Mesendoderm (in vitro differentiated cells): ENCODE measurements at regions not wholly inside any gene's neighbourhood (a gene's known extent, or its start where the extent isn't known, plus 50 kb on each side); places are given as distances from the start of the nearest gene placed in this dataset.

Source experiments
- DNase-seq: peaks from one replicate; pipeline ENCODE4 v3.0.0; 2013
- H2AK5ac ChIP-seq: 2 replicates; pipeline ENCODE4 v1.6.1; 2013; ENCODE audit warnings: low read length, inconsistent platforms
- H2BK120ac ChIP-seq: 2 replicates; pipeline ENCODE4 v1.6.1; 2013; ENCODE audit warnings: low read depth, mild to moderate bottlenecking, low read length, moderate library complexity, mixed read lengths
- H2BK15ac ChIP-seq: replicated peaks from 2 replicates; pipeline ENCODE4 v1.6.1; 2013; ENCODE audit warnings: low read depth, mild to moderate bottlenecking, moderate library complexity
- H2BK5ac ChIP-seq: 2 replicates; pipeline ENCODE4 v1.6.1; 2013; ENCODE audit warnings: low read length, inconsistent platforms
- H3K18ac ChIP-seq: 2 replicates; pipeline ENCODE4 v1.6.1; 2013; ENCODE audit warnings: mild to moderate bottlenecking, low read length, mixed read lengths
- H3K23ac ChIP-seq: one replicate; pipeline ENCODE4 v1.6.1; 2013; ENCODE audit warnings: low read length
- H3K27ac ChIP-seq: 2 replicates; pipeline ENCODE4 v1.5.1; 2013; ENCODE audit warnings: low read depth, mild to moderate bottlenecking, inconsistent platforms, low read length, moderate library complexity
- H3K27me3 ChIP-seq: 2 replicates; pipeline ENCODE4 v1.6.1; 2013; ENCODE audit warnings: low read length, control low read depth, mild to moderate bottlenecking, inconsistent platforms; ENCODE audit not compliant: insufficient read depth, poor library complexity
- H3K36me3 ChIP-seq: 2 replicates; pipeline ENCODE4 v1.6.1; 2013; ENCODE audit warnings: low read length, inconsistent platforms; ENCODE audit not compliant: control insufficient read depth, insufficient read depth
- H3K4ac ChIP-seq: one replicate; pipeline ENCODE4 v1.6.1; 2013; ENCODE audit warnings: low read depth, mild to moderate bottlenecking, low read length, moderate library complexity
- H3K4me1 ChIP-seq: 2 replicates; pipeline ENCODE4 v1.6.1; 2013; ENCODE audit warnings: low read depth, low read length, inconsistent platforms; ENCODE audit not compliant: control insufficient read depth
- H3K4me2 ChIP-seq: 2 replicates; pipeline ENCODE4 v1.6.1; 2013; ENCODE audit warnings: low read length
- H3K4me3 ChIP-seq: 2 replicates; pipeline ENCODE4 v1.5.1; 2013; ENCODE audit warnings: mild to moderate bottlenecking, low read length
- H3K56ac ChIP-seq: one replicate; pipeline ENCODE4 v1.6.1; 2013; ENCODE audit warnings: low read length
- H3K79me1 ChIP-seq: 2 replicates; pipeline ENCODE4 v1.6.1; 2013; ENCODE audit warnings: low read length, inconsistent platforms
- H3K79me2 ChIP-seq: 2 replicates; pipeline ENCODE4 v1.6.1; 2013; ENCODE audit warnings: mild to moderate bottlenecking, low read length; ENCODE audit not compliant: control insufficient read depth, insufficient read depth
- H3K9ac ChIP-seq: 2 replicates; pipeline ENCODE4 v1.6.1; 2013; ENCODE audit warnings: low read length, inconsistent platforms
- H4K5ac ChIP-seq: one replicate; pipeline ENCODE4 v1.6.1; 2013; ENCODE audit warnings: low read length
- H4K8ac ChIP-seq: one replicate; pipeline ENCODE4 v1.6.1; 2013; ENCODE audit warnings: low read depth, mild to moderate bottlenecking, control low read depth, low read length, moderate library complexity
- WGBS: extraction: QIAGEN DNeasy Blood & Tissue Kit; methylation state at CpG from one replicate; pipeline ENCODE4 v1.1.7; 2013; ENCODE audit warnings: low lambda C conversion rate, missing lambda C conversion rate; ENCODE audit not compliant: insufficient coverage; ENCODE audit errors: extremely low coverage; 5-methylcytosine and 5-hydroxymethylcytosine counted together

- H4K5ac ChIP-seq, result no peak overlapping the region
- no peak overlapping the region for H3K9ac ChIP-seq
- H2BK5ac ChIP-seq, result no peak overlapping the region
- DNase-seq, result no peak
- H3K56ac ChIP-seq, result no peak overlapping the region
- H3K4me1 ChIP-seq, result no peaks in the 10 kb centered on the region
- H3K79me2 ChIP-seq, result no peaks in the 10 kb centered on the region
- no peak overlapping the region for H3K27ac ChIP-seq
- no peaks in the 10 kb centered on the region for H3K36me3 ChIP-seq
- no peak overlapping the region for H3K18ac ChIP-seq
- WGBS, result no CpG with 5 or more reads among the region's 1 CpG
- H3K79me1 ChIP-seq, result no peaks in the 10 kb centered on the region
- no peak overlapping the region for H2BK120ac ChIP-seq
- H2AK5ac ChIP-seq, result no peak overlapping the region
- H2BK15ac ChIP-seq, result no peak overlapping the region
- H3K4ac ChIP-seq, result no peak overlapping the region
- H3K4me2 ChIP-seq, result no peak overlapping the region
- no peak overlapping the region for H3K23ac ChIP-seq
- no peaks in the 10 kb centered on the region for H3K27me3 ChIP-seq
- H3K4me3 ChIP-seq, result no peak overlapping the region
- no peak overlapping the region for H4K8ac ChIP-seq
Measured at GRCh38 chr7:39880556-39880955, 69.5 kb upstream of the CDK13 start.

- Histone ChIP-seq H2BK15ac (no peak overlapping the region), H2BK5ac (no peak overlapping the region), H3K27me3 (no peaks in the 10 kb centered on the region), H3K4me1 (no peaks in the 10 kb centered on the region), H3K18ac (no peak overlapping the region), H2BK120ac (no peak overlapping the region), H3K56ac (no peak overlapping the region), H3K23ac (no peak overlapping the region), H3K79me1 (no peaks in the 10 kb centered on the region), H3K36me3 (no peaks in the 10 kb centered on the region), H3K27ac (no peak overlapping the region), H3K4me3 (no peak overlapping the region), H3K79me2 (no peaks in the 10 kb centered on the region), H4K8ac (no peak overlapping the region), H3K9ac (no peak overlapping the region), H2AK5ac (no peak overlapping the region), H3K4ac (no peak overlapping the region), H4K5ac (no peak overlapping the region), H3K4me2 (no peak overlapping the region)
- no peak for DNase-seq
- no CpG with 5 or more reads among the region's 5 CpGs for WGBS
Measured at GRCh38 chr7:39882148-39882784, 67.8 kb upstream of the CDK13 start.

GRCh38 chr7:39883812-39884390 is 66.2 kb upstream of the CDK13 start:
- no peak overlapping the region for H3K9ac ChIP-seq
- no peak overlapping the region for H3K4me2 ChIP-seq
- WGBS, result 100% methylated on average over 2 of the region's 4 CpGs
- H3K79me1 ChIP-seq, result no peaks in the 10 kb centered on the region
- H2BK15ac ChIP-seq, result no peak overlapping the region
- no peaks in the 10 kb centered on the region for H3K36me3 ChIP-seq
- no peak overlapping the region for H3K27ac ChIP-seq
- no peak overlapping the region for H3K4ac ChIP-seq
- no peak overlapping the region for H2BK5ac ChIP-seq
- no peak overlapping the region for H4K8ac ChIP-seq
- no peak for DNase-seq
- no peak overlapping the region for H3K23ac ChIP-seq
- no peak overlapping the region for H2BK120ac ChIP-seq
- H4K5ac ChIP-seq, result no peak overlapping the region
- no peaks in the 10 kb centered on the region for H3K4me1 ChIP-seq
- no peak overlapping the region for H2AK5ac ChIP-seq
- no peak overlapping the region for H3K4me3 ChIP-seq
- no peak overlapping the region for H3K18ac ChIP-seq
- H3K56ac ChIP-seq, result no peak overlapping the region
- no peaks in the 10 kb centered on the region for H3K79me2 ChIP-seq
- H3K27me3 ChIP-seq, result no peaks in the 10 kb centered on the region

- Histone ChIP-seq H2BK120ac (no peak overlapping the region), H3K4me2 (no peak overlapping the region), H2BK15ac (no peak overlapping the region), H3K27ac (no peak overlapping the region), H2BK5ac (no peak overlapping the region), H3K79me1 (no peaks in the 10 kb centered on the region), H3K79me2 (no peaks in the 10 kb centered on the region), H3K4me1 (no peaks in the 10 kb centered on the region), H2AK5ac (no peak overlapping the region), H3K4ac (no peak overlapping the region), H3K36me3 (no peaks in the 10 kb centered on the region), H3K4me3 (no peak overlapping the region), H3K27me3 (no peaks in the 10 kb centered on the region), H3K9ac (no peak overlapping the region), H3K18ac (no peak overlapping the region), H4K5ac (no peak overlapping the region), H4K8ac (no peak overlapping the region), H3K56ac (no peak overlapping the region), H3K23ac (no peak overlapping the region)
- no peak for DNase-seq
- WGBS, result no CpG with 5 or more reads among the region's 3 CpGs
Measured at GRCh38 chr7:39888171-39888853, 61.7 kb upstream of the CDK13 start.

GRCh38 chr7:39890411-39890810 is 59.6 kb upstream of the CDK13 start:
- no peak for DNase-seq
- Histone ChIP-seq H4K5ac (no peak overlapping the region), H3K27ac (no peak overlapping the region), H2BK15ac (no peak overlapping the region), H4K8ac (no peak overlapping the region), H3K23ac (no peak overlapping the region), H2BK5ac (no peak overlapping the region), H3K79me1 (no peaks in the 10 kb centered on the region), H3K18ac (no peak overlapping the region), H3K27me3 (no peaks in the 10 kb centered on the region), H3K4ac (no peak overlapping the region), H3K36me3 (no peaks in the 10 kb centered on the region), H3K4me1 (no peaks in the 10 kb centered on the region), H3K56ac (peak overlapping the region; percentile 7), H2BK120ac (no peak overlapping the region), H3K79me2 (no peaks in the 10 kb centered on the region), H2AK5ac (no peak overlapping the region), H3K9ac (no peak overlapping the region), H3K4me3 (no peak overlapping the region), H3K4me2 (no peak overlapping the region)
- WGBS, result no CpG with 5 or more reads among the region's 4 CpGs
